HG03460 (cell line): ENCODE measurements at regions not wholly inside any gene's neighbourhood (a gene's known extent, or its start where the extent isn't known, plus 50 kb on each side); places are given as distances from the start of the nearest gene placed in this dataset.

Experiments
- ATAC-seq: cut with Tn5 transposase; IDR thresholded peaks from one replicate; pipeline ENCODE4 v1.9.1; 2021; ENCODE audit not compliant: unreplicated experiment

DNA sequence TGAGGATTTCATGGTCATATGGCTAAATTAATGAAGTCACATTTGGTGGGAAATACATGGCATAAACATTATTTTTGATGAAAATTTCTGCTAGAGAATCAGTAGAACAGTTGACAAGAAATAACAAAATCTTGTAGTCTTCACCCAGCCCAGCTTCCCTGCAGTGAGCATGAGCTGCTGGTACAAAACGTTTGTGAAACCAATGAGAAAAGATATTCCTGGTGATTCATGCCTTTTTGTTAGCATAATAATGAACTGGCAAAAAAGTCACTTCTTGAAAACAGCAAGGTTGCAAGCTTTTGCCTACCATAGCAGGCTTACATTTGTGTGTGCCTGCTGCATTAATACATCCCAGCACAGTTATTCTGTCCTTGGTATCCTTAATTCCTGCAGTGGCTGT lies 475.9 kb upstream of the HTR2A start:
- no peak for ATAC-seq

DNA sequence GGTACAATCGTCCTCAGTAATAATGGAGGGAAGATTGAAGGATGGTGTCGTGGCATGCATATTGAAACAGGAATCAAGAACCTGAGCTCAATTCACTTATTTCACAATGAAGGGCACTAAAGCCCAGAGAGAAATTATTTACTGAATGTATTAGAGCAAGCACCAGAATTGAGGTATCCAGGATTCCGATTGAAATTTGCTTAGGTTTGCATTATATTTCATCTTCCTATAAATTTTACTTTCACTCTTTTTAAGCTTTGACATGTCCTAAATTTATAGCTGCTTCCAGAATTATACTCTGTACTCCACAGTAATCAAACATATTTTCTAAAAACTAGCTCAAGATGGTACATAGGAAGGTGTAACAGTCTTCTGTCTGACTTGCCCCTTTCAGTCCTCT lies 454.9 kb upstream of the HTR2A start:
- no peak for ATAC-seq

- no peak for ATAC-seq
These were observed 453.7 kb upstream of the HTR2A start for GRCh38 chr13:47350334-47351124.

GRCh38 chr13:47349211-47349610 lies 452.4 kb upstream of the HTR2A start:
- ATAC-seq: no peak

- ATAC-seq: no peak
These were observed 441.1 kb upstream of the HTR2A start for GRCh38 chr13:47337781-47338507.

GRCh38 chr13:47334173-47334572 lies 437.3 kb upstream of the HTR2A start:
- no peak for ATAC-seq

DNA sequence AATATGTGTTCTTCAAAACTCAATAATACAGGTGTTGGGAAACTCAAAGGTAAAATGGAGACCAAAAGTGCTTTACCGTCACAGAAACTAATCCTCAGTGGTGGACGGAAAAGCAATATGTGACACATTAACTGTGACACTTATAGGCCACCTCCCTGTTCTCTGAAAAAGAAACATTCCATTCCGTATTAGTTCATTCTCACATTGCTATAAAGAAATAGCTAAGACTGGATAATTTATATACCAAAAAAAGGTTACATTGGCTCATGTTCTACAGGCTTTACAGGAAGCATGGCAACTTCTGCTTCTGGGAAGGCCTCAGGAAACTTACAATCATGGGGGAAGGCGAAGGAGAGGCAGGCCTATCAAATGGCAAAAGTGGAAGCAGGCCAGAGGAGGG lies 435.3 kb upstream of the HTR2A start:
- no peak for ATAC-seq

DNA sequence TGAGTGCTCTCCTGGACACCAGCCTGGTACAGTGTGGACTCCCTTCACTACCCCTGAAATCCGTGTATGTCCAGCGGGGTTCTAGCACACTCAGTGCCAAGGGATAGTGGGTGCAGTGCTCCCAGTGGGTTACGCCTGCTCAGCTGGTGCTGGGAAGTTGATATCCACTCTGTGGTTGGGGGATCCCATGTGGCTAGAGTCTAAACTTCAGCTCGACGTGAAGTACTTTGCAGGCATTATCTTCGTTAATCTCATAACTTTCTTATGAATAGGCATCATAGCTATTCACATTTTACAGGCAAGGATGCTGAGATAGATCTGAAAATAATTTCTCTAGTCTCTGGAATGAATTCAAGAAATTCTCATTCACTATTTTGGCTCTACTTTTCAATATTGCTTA lies 433.2 kb upstream of the HTR2A start:
- ATAC-seq: no peak

- no peak for ATAC-seq
These were observed 431.0 kb upstream of the HTR2A start for GRCh38 chr13:47327861-47328260.

- no peak for ATAC-seq
These were observed 429.2 kb upstream of the HTR2A start for GRCh38 chr13:47326061-47326460.

DNA sequence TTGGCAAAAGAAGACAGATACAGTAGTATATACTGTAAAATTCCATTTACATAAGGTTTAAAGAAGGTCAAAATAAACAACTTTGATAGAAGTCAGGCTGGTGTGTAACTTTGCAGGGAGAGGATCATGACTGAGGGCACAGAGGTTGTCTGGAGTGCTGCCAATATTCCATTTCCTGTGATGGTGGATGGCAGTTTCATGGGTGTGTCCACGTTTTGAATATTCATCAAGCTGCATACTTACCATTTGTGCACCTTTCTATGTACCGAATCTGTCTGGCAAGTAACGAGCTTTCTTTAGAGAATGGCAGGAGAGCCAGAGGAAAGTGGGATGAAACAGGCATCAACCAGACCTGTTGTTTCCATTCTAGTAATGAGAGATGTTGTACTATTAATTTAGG lies 420.5 kb upstream of the HTR2A start:
- no peak for ATAC-seq

DNA sequence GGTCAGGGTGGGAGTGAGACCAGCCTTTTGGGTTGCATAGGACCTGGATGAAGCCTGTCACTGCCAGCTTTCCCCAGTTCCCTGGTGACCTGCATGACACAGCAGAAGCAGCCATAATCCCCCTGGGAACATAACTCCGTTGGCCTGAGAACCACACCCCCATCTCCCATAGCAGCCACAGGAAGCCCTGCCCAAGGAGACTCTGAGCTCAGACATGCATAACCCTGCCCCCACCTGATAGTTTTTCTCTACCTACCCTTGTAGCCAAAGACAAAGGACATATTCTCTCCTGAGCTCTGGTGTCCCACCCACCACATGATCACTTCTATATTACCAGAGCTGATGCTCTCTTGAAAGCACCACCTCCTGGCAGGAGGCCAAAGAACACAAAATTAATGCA lies 413.5 kb upstream of the HTR2A start:
- no peak for ATAC-seq

- no peak for ATAC-seq
These were observed 410.1 kb upstream of the HTR2A start for GRCh38 chr13:47306991-47307390.

- no peak for ATAC-seq
These were observed 406.8 kb upstream of the HTR2A start for GRCh38 chr13:47303626-47304025.

GRCh38 chr13:47299304-47299703 lies 402.5 kb upstream of the HTR2A start:
- ATAC-seq: no peak

DNA sequence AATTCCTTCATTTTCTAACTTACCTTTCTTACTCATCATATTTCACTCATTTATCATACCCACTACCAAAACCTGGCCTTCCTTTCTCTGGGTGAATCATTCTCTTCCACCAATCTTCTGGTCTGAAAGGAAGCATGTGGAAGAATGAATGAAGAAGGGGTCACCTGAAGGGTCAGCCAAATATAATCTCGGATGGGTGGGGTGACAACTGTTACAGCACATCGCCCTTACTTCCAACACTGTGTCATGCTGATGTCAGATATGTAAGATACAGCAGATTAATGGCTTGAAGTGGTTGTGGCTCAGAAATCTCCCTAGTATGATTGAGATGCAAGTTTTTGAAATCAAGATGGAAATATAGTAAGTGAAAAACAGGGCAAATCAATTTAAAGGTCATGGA lies 401.7 kb upstream of the HTR2A start:
- no peak for ATAC-seq

DNA sequence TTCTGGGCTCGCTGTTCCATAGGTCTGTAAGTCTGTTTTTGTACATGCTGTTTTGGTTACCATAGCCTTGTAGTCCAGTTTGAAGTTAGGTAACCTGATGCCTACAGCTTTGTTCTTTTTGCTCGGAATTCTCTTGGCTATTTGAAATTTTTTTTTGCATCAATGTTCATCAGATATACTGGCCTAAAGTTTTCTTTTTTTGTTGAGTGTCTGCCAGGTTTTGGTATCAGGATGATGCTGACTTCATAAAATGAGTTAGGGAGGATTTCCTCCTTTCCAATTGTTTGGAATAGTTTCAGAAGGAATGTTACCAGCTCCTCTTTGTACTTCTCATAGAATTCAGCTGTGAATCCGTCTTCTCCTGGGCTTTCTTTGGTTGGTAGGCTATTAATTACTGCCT lies 397.8 kb upstream of the HTR2A start:
- ATAC-seq: no peak

DNA sequence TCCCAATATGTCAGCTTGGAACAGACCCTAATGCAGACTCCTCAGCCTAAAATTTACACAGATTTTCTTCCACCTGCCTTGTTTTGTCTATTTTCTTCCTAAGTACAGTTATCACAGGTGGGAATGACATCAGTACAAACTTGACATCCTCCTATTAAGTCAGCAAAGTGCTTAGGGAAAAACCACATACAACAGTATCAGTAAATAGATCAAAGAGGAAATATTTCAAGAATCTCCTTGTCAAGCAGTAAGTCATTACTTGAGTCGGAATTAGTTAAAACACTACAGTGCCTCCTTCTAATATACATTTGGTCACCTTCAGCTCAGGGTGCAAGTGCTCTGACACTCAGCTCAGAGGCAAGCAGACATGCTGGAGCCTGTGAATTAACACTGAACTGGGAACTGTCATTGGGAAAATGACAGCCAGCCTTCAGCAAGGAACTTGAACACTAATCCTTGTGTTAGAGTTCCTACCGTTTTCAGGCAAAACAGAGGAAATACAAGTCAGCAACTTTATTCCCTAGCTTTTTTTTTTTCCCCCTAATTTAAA lies 394.3 kb upstream of the HTR2A start:
- no peak for ATAC-seq

- ATAC-seq: no peak
These were observed 392.7 kb upstream of the HTR2A start for GRCh38 chr13:47289567-47289966.

GRCh38 chr13:47288546-47288945 lies 391.7 kb upstream of the HTR2A start:
- no peak for ATAC-seq

GRCh38 chr13:47287291-47287751 lies 390.5 kb upstream of the HTR2A start:
- ATAC-seq: no peak

DNA sequence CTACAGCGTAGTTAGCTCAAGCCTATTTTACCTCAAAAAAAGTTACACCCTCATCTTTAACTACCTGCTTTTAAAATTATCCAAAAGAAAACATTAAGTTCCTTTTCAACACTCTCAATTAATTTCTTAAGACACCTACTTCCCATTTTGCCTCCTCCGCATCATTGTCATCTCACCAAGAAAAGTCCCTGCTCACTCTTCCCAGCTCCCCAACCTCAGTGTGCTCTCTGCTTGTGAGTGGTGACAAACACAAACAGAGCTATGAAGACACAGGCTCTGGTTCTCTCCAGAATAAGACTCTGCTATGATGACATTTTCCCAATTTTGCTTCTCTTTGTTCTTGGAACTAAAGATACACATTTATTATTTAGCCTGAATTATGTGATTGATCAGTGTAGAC lies 385.1 kb upstream of the HTR2A start:
- ATAC-seq: no peak
